SK-N-SH (cell line): ENCODE measurements at regions not wholly inside any gene's neighbourhood (a gene's known extent, or its start where the extent isn't known, plus 50 kb on each side); places are given as distances from the start of the nearest gene placed in this dataset.

Experiments
- CTCF ChIA-PET: fragments of 300-600, 350-600 bp; formaldehyde crosslinking; extraction: SDS; loops from one replicate; lab custom pipeline; 2021; lab: Yijun Ruan, JAX
- POLR2A ChIA-PET: fragments of 350-600 bp; sonication (Branson Sonifier 250); formaldehyde crosslinking; extraction: SDS; loops from one replicate; lab custom pipeline; 2020; ENCODE audit warnings: antibody characterized with exemption, inconsistent platforms; lab: Yijun Ruan, JAX
- DNase-seq: peaks from one replicate; pipeline ENCODE4 v3.0.0; 2012
- H2AFZ ChIP-seq: fragments of 200-600 bp; sonication (generic); 2 replicates; pipeline ENCODE4 v1.8.1; 2016; ENCODE audit warnings: antibody characterized with exemption, mild to moderate bottlenecking, low read depth
- H3F3A ChIP-seq: fragments of 200-600 bp; sonication (generic); replicated peaks from 2 replicates; pipeline ENCODE3; 2016; ENCODE audit warnings: antibody characterized with exemption, mild to moderate bottlenecking; ENCODE audit not compliant: insufficient read depth
- H3K27ac ChIP-seq, 2 experiments: fragments of 200-500 bp in 1 of 2; fragments of 200-600 bp in 1 of 2; sonication (Bioruptor generic) in 1 of 2; sonication (generic), shearing (Covaris generic) in 1 of 2; 2 replicates each; pipeline versions ENCODE4 v1.5.1 to v1.6.1; 2014 to 2016; ENCODE audit warnings: low read depth in 2 of 2, inconsistent platforms in 1 of 2, low read length in 1 of 2, mild to moderate bottlenecking in 1 of 2, mixed read lengths in 1 of 2
- H3K27me3 ChIP-seq: fragments of 200-600 bp; sonication (generic), shearing (Covaris generic); 2 replicates; pipeline ENCODE4 v1.6.1; 2016; ENCODE audit warnings: mixed run types; ENCODE audit not compliant: insufficient read depth
- H3K36me3 ChIP-seq, 2 experiments: fragments of 200-500 bp in 1 of 2; fragments of 200-600 bp in 1 of 2; sonication (Bioruptor generic) in 1 of 2; sonication (generic) in 1 of 2; replicated peaks in 1 of 2; 2 replicates each; pipeline versions ENCODE3 to v1.5.1; 2014 to 2016; ENCODE audit warnings: low read length in 1 of 2, mild to moderate bottlenecking in 1 of 2; ENCODE audit not compliant: insufficient read depth in 2 of 2, control insufficient read depth in 1 of 2
- H3K4me1 ChIP-seq, 2 experiments: fragments of 200-500 bp in 1 of 2; fragments of 200-600 bp in 1 of 2; sonication (Bioruptor generic) in 1 of 2; sonication (generic), shearing (Covaris generic) in 1 of 2; 2 replicates each; pipeline versions ENCODE4 v1.5.1 to v1.6.1; 2014 to 2016; ENCODE audit warnings: low read depth in 1 of 2, low read length in 1 of 2, mixed run types in 1 of 2; ENCODE audit not compliant: insufficient read depth in 2 of 2, control insufficient read depth in 1 of 2
- H3K4me2 ChIP-seq: fragments of 200-600 bp; sonication (generic), shearing (Covaris generic); 2 replicates; pipeline ENCODE4 v1.6.1; 2017; ENCODE audit warnings: mixed run types
- H3K4me3 ChIP-seq, 2 experiments: fragments of 200-500 bp in 1 of 2; fragments of 200-600 bp in 1 of 2; sonication (Bioruptor generic) in 1 of 2; sonication (generic), shearing (Covaris generic) in 1 of 2; 2 replicates each; pipeline versions ENCODE4 v1.5.1 to v1.8.1; 2014 to 2016; ENCODE audit warnings: low read depth in 2 of 2, inconsistent platforms in 1 of 2, low read length in 1 of 2, mild to moderate bottlenecking in 1 of 2, mixed read lengths in 1 of 2, moderate library complexity in 1 of 2
- H3K79me2 ChIP-seq: fragments of 200-600 bp; sonication (generic); 2 replicates; pipeline ENCODE4 v1.8.1; 2017; ENCODE audit warnings: mild to moderate bottlenecking; ENCODE audit not compliant: insufficient read depth
- H3K9ac ChIP-seq: fragments of 200-600 bp; sonication (generic); 2 replicates; pipeline ENCODE4 v1.6.1; 2017; ENCODE audit warnings: mixed run types
- H3K9me2 ChIP-seq: fragments of 200-600 bp; sonication (generic); 2 replicates; pipeline ENCODE4 v1.6.1; 2017; ENCODE audit warnings: mixed run types
- H3K9me3 ChIP-seq: fragments of 200-600 bp; sonication (generic); 2 replicates; pipeline ENCODE4 v1.6.1; 2017; ENCODE audit warnings: mixed run types, mild to moderate bottlenecking, moderate library complexity
- H4K20me1 ChIP-seq: fragments of 200-600 bp; sonication (generic); 2 replicates; pipeline ENCODE4 v1.6.1; 2017; ENCODE audit warnings: mild to moderate bottlenecking, mixed run types; ENCODE audit not compliant: insufficient read depth
- CTCF ChIP-seq: fragments of 200-600 bp; sonication (generic); IDR thresholded peaks from 2 replicates; pipeline ENCODE4 v1.6.1; 2017; ENCODE audit warnings: antibody characterized with exemption, mild to moderate bottlenecking, moderate library complexity
- EP300 ChIP-seq, 2 experiments: IDR thresholded peaks; 2 replicates each; pipeline versions ENCODE4 v1.4.0 to v1.6.1; 2012; ENCODE audit warnings: borderline replicate concordance in 1 of 2, low read depth in 1 of 2, low read length in 1 of 2
- FOXJ3 ChIP-seq: sonication (generic); formaldehyde crosslinking; IDR thresholded peaks from 2 replicates; pipeline ENCODE4 v1.5.1; 2020; ENCODE audit warnings: mild to moderate bottlenecking, missing genetic modification reagents
- GABPA ChIP-seq: IDR thresholded peaks from 2 replicates; pipeline ENCODE4 v1.4.0; 2012; ENCODE audit warnings: low read depth, mild to moderate bottlenecking
- MEF2A ChIP-seq: IDR thresholded peaks from 2 replicates; pipeline ENCODE4 v1.4.0; 2012; ENCODE audit warnings: low read depth, borderline replicate concordance
- POLR2AphosphoS5 ChIP-seq: IDR thresholded peaks from 2 replicates; pipeline ENCODE4 v1.6.1; 2012; ENCODE audit warnings: low read depth, low read length
- REST ChIP-seq: IDR thresholded peaks from 2 replicates; pipeline ENCODE4 v1.6.1; 2012; ENCODE audit warnings: mild to moderate bottlenecking, low read depth, low read length, moderate library complexity
- RFX5 ChIP-seq: IDR thresholded peaks from 2 replicates; pipeline ENCODE4 v1.6.1; 2012; ENCODE audit warnings: mild to moderate bottlenecking, improper control_type of control experiment, low read length
- RXRA ChIP-seq: IDR thresholded peaks from 2 replicates; pipeline ENCODE4 v1.4.0; 2012; ENCODE audit warnings: low read depth, mild to moderate bottlenecking, borderline replicate concordance
- TAF1 ChIP-seq: IDR thresholded peaks from 2 replicates; pipeline ENCODE4 v1.6.1; 2012; ENCODE audit warnings: low read depth, mild to moderate bottlenecking, low read length, moderate library complexity, borderline replicate concordance
- TCF12 ChIP-seq: IDR thresholded peaks from 2 replicates; pipeline ENCODE4 v1.4.0; 2012
- USF1 ChIP-seq: IDR thresholded peaks from 2 replicates; pipeline ENCODE4 v1.4.0; 2012; ENCODE audit warnings: low read depth, borderline replicate concordance
- USF2 ChIP-seq: fragments of 150-350 bp; IDR thresholded peaks from 2 replicates; pipeline ENCODE4 v1.6.1; 2017; ENCODE audit warnings: antibody characterized with exemption, low read length, low read depth, borderline replicate concordance
- WGBS: methylation state at CpG from one replicate; pipeline ENCODE4 v1.1.6; 2017; ENCODE audit warnings: low lambda C conversion rate; 5-methylcytosine and 5-hydroxymethylcytosine counted together

GRCh38 chr10:55223352-55223751, 422.3 kb upstream of the PCDH15 start:
- H3K4me1 ChIP-seq, result no peaks in the 10 kb centered on the region

More at GRCh38 chr10:55223352-55223751, 422.3 kb upstream of the PCDH15 start:
- H3F3A ChIP-seq, result no peaks in the 10 kb centered on the region
- no peak overlapping the region for H3K27ac ChIP-seq
- no peaks in the 10 kb centered on the region for H3K9me3 ChIP-seq
- H3K27me3 ChIP-seq, result no peaks in the 10 kb centered on the region
- TF ChIP-seq POLR2AphosphoS5 (no peak), TCF12 (no peak), EP300 (IDR thresholded peaks at IDR 0.05; ENCODE audit: borderline replicate concordance in 1 of 2, low read depth in 1 of 2, low read length in 1 of 2) (no peak), REST (no peak), GABPA (no peak), USF1 (no peak), USF2 (no peak), CTCF (no peak), MEF2A (no peak), RXRA (no peak), TAF1 (no peak), FOXJ3 (CRISPR knock-in tag) (no peak), RFX5 (no peak)
- TF ChIP-seq, all 33 proteins: peak for 0
- no peaks in the 10 kb centered on the region for H4K20me1 ChIP-seq
- ChIA-PET POLR2A (no interaction called here), CTCF (interaction anchor here (1.1 kb wide), 1 partner anchor 25 kb away, joined by 3 read pairs; no protein-coding TSS in a partner anchor)
- no peak overlapping the region for H3K9ac ChIP-seq
- H3K4me2 ChIP-seq, result no peak overlapping the region
- no peaks in the 10 kb centered on the region for H3K9me2 ChIP-seq
- H3K36me3 ChIP-seq, result no peaks in the 10 kb centered on the region
- no peak overlapping the region for H2AFZ ChIP-seq
- no peak overlapping the region for H3K4me3 ChIP-seq
- WGBS, result 73% methylated on average over 2 of the region's 2 CpGs
- H3K79me2 ChIP-seq, result no peaks in the 10 kb centered on the region
- no peak for DNase-seq
